Muscle layer of duodenum (tissue), 2 donors: ENCODE measurements at regions not wholly inside any gene's neighbourhood (a gene's known extent, or its start where the extent isn't known, plus 50 kb on each side); places are given as distances from the start of the nearest gene placed in this dataset.
A peak's percentile ranks its signal among the peaks of the same experiment; 100 is the strongest.

Experiments
- H3K27ac ChIP-seq: one replicate; pipeline ENCODE4 v1.7.0; 2013; ENCODE audit warnings: mild to moderate bottlenecking, low read length
- H3K27me3 ChIP-seq: one replicate; pipeline ENCODE4 v1.7.0; 2013; ENCODE audit warnings: low read depth, mild to moderate bottlenecking, control low read depth, low read length
- H3K36me3 ChIP-seq, 2 donors: one replicate each; pipeline ENCODE4 v1.7.0; 2013; ENCODE audit warnings: low read length in 2 of 2, control low read depth in 1 of 2, mild to moderate bottlenecking in 1 of 2; ENCODE audit not compliant: insufficient read depth in 2 of 2, control insufficient read depth in 1 of 2
- H3K4me1 ChIP-seq, 2 donors: one replicate each; pipeline ENCODE4 v1.7.0; 2013; ENCODE audit warnings: low read length in 2 of 2, mild to moderate bottlenecking in 2 of 2, control low read depth in 1 of 2, moderate library complexity in 1 of 2; ENCODE audit not compliant: insufficient read depth in 2 of 2, control insufficient read depth in 1 of 2
- H3K4me3 ChIP-seq, 2 donors: one replicate each; pipeline ENCODE4 v1.7.0; 2013; ENCODE audit warnings: low read length in 2 of 2, low read depth in 1 of 2, mild to moderate bottlenecking in 1 of 2
- H3K9me3 ChIP-seq, 2 donors: one replicate each; pipeline ENCODE4 v1.7.0; 2013; ENCODE audit warnings: low read length in 2 of 2, control low read depth in 1 of 2, mild to moderate bottlenecking in 1 of 2; ENCODE audit not compliant: control insufficient read depth in 1 of 2
- donor health status: healthy.

- peak overlapping the region; percentile 43 to 57 for H3K4me3 ChIP-seq
These were observed 58.0 kb downstream of the CGGBP1 start for GRCh38 chr3:88000853-88001252.

GRCh38 chr3:87997966-87998365 is 60.8 kb downstream of the CGGBP1 start:
- H3K9me3 ChIP-seq: no peaks in the 10 kb centered on the region
- no peaks in the 10 kb centered on the region for H3K27me3 ChIP-seq
- H3K27ac ChIP-seq: no peak overlapping the region
- H3K4me1 ChIP-seq: no peaks in the 10 kb centered on the region
- no peak overlapping the region for H3K4me3 ChIP-seq
- H3K36me3 ChIP-seq: no peaks in the 10 kb centered on the region

More at GRCh38 chr3:88000853-88001252, 58.0 kb downstream of the CGGBP1 start:
- Histone ChIP-seq H3K36me3 (no peaks in the 10 kb centered on the region), H3K4me1 (no peaks in the 10 kb centered on the region), H3K27me3 (no peaks in the 10 kb centered on the region), H3K27ac (no peak overlapping the region), H3K9me3 (no peaks in the 10 kb centered on the region)

GRCh38 chr3:87997298-87997697 is 61.5 kb downstream of the CGGBP1 start:
- H3K36me3 ChIP-seq: no peaks in the 10 kb centered on the region
- peak overlapping the region in 1 of 2 donors; percentile 9 for H3K4me3 ChIP-seq
- H3K27me3 ChIP-seq: no peaks in the 10 kb centered on the region
- H3K4me1 ChIP-seq: no peaks in the 10 kb centered on the region
- H3K27ac ChIP-seq: no peak overlapping the region
- H3K9me3 ChIP-seq: no peaks in the 10 kb centered on the region

- no peaks in the 10 kb centered on the region for H3K36me3 ChIP-seq
- no peaks in the 10 kb centered on the region for H3K4me1 ChIP-seq
- peak overlapping the region in 1 of 2 donors; percentile 9 for H3K4me3 ChIP-seq
- no peaks in the 10 kb centered on the region for H3K27me3 ChIP-seq
- H3K9me3 ChIP-seq: no peaks in the 10 kb centered on the region
- H3K27ac ChIP-seq: no peak overlapping the region
These were observed 61.9 kb downstream of the CGGBP1 start for GRCh38 chr3:87996882-87997281.

GRCh38 chr3:87993566-87993965 is 65.2 kb downstream of the CGGBP1 start:
- no peak overlapping the region for H3K27ac ChIP-seq
- H3K27me3 ChIP-seq: no peaks in the 10 kb centered on the region
- no peaks in the 10 kb centered on the region for H3K36me3 ChIP-seq
- H3K4me1 ChIP-seq: no peaks in the 10 kb centered on the region
- H3K9me3 ChIP-seq: no peaks in the 10 kb centered on the region
- H3K4me3 ChIP-seq: no peak overlapping the region

GRCh38 chr3:87987952-87988351 is 70.9 kb downstream of the CGGBP1 start:
- no peaks in the 10 kb centered on the region for H3K36me3 ChIP-seq
- H3K9me3 ChIP-seq: no peaks in the 10 kb centered on the region
- no peak overlapping the region for H3K27ac ChIP-seq
- H3K4me1 ChIP-seq: no peaks in the 10 kb centered on the region
- H3K27me3 ChIP-seq: no peaks in the 10 kb centered on the region
- no peak overlapping the region for H3K4me3 ChIP-seq

- Histone ChIP-seq H3K4me3 (no peak overlapping the region), H3K27ac (no peak overlapping the region), H3K4me1 (no peaks in the 10 kb centered on the region), H3K9me3 (peaks cover 0 to 6% of the 10 kb centered on the region in 2 donors), H3K27me3 (no peaks in the 10 kb centered on the region), H3K36me3 (no peaks in the 10 kb centered on the region)
These were observed 76.4 kb downstream of the CGGBP1 start for GRCh38 chr3:87982421-87982820.

GRCh38 chr3:87979527-87979926 is 79.3 kb downstream of the CGGBP1 start:
- Histone ChIP-seq H3K9me3 (peaks cover 0 to 6% of the 10 kb centered on the region in 2 donors), H3K4me1 (no peaks in the 10 kb centered on the region), H3K27me3 (no peaks in the 10 kb centered on the region), H3K27ac (no peak overlapping the region), H3K4me3 (no peak overlapping the region), H3K36me3 (no peaks in the 10 kb centered on the region)

GRCh38 chr3:87977765-87978164 is 81.0 kb downstream of the CGGBP1 start:
- H3K4me1 ChIP-seq: no peaks in the 10 kb centered on the region
- no peak overlapping the region for H3K4me3 ChIP-seq
- H3K27me3 ChIP-seq: no peaks in the 10 kb centered on the region
- no peaks in the 10 kb centered on the region for H3K36me3 ChIP-seq
- no peak overlapping the region for H3K27ac ChIP-seq
- peaks cover 0 to 6% of the 10 kb centered on the region in 2 donors for H3K9me3 ChIP-seq

- no peak overlapping the region for H3K4me3 ChIP-seq
- no peaks in the 10 kb centered on the region for H3K27me3 ChIP-seq
- H3K9me3 ChIP-seq: peaks cover 0 to 6% of the 10 kb centered on the region in 2 donors
- no peaks in the 10 kb centered on the region for H3K36me3 ChIP-seq
- H3K27ac ChIP-seq: no peak overlapping the region
- no peaks in the 10 kb centered on the region for H3K4me1 ChIP-seq
These were observed 83.1 kb downstream of the CGGBP1 start for GRCh38 chr3:87975716-87976115.

- Histone ChIP-seq H3K4me3 (no peak overlapping the region), H3K4me1 (no peaks in the 10 kb centered on the region), H3K27me3 (no peaks in the 10 kb centered on the region), H3K9me3 (no peaks in the 10 kb centered on the region), H3K27ac (no peak overlapping the region), H3K36me3 (no peaks in the 10 kb centered on the region)
These were observed 84.9 kb downstream of the CGGBP1 start for GRCh38 chr3:87973906-87974305.

GRCh38 chr3:87969620-87970019 is 89.2 kb downstream of the CGGBP1 start:
- Histone ChIP-seq H3K4me3 (no peak overlapping the region), H3K27ac (no peak overlapping the region)

More at GRCh38 chr3:87969620-87970019, 89.2 kb downstream of the CGGBP1 start:
- H3K9me3 ChIP-seq: no peaks in the 10 kb centered on the region
- H3K27me3 ChIP-seq: no peaks in the 10 kb centered on the region
- no peaks in the 10 kb centered on the region for H3K36me3 ChIP-seq
- no peaks in the 10 kb centered on the region for H3K4me1 ChIP-seq
